Mucosa of gallbladder (tissue), 1 donor: ENCODE measurements at regions not wholly inside any gene's neighbourhood (a gene's known extent, or its start where the extent isn't known, plus 50 kb on each side); places are given as distances from the start of the nearest gene placed in this dataset.

Source experiments
- DNase-seq: peaks from one replicate; pipeline ENCODE4 v3.0.0-alpha.2; 2020; ENCODE audit warnings: low spot score
- donor health status: DM: no; HTN: no; CAD: no.

DNA sequence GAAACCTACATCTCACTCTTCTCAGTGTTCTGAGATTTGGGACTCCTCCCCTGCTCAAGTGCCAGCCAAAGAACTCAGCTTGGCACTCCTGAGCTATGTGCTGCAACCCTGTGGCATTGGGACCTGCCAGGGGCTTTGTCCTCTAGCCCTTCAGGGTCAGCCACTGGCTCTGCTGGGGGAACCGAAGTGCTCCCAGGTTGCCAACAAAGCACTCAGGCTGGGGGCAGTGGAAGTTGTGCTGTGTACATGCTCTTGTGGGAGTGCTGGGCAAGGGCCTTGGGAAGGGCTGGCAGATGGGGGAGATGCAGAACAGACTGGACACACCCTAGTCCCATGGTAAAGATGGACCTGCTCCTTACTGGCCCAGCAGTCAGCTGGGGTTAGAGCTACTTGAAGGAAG is 498.6 kb downstream of the CAAP1 start:
- no peak for DNase-seq

DNA sequence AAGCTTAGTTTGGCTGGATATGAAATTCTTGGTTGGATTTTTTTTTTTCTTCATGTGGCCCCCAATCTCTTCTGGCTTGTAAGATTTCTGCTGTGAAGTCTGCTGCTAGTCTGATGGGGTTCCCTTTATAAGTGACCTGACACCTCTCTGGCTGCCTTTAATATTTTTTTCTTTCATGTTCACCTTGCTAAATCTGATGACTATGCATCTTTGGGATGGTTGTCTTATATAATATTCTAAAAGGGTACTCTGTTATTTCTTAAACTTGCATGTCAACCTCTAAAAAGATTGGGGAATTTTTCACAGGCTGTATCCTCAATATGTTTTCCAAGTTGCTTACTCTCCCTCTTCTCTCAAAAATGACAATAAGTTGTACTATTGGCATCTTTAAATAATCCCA is 500.0 kb downstream of the CAAP1 start:
- no peak for DNase-seq

GRCh38 chr9:26391036-26391435 is 501.6 kb downstream of the CAAP1 start:
- no peak for DNase-seq

DNA sequence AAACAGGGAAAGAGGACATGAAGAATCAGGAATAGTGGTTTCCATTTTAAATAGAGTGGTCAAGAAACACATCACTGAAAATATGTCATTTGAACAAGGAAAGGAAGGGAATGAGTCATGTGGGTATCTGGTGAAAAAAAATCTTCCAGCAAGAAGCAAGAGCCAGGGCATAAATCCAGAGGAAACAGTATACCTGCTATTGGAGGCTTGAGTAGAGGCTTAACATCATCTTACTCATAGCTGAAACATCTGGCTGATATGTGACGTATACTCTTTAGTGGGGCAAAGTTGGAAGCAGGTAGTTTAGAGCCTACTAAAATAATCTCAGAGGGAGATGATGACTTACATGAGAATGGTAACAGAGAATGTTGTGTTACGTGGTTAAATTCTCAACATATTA is 517.2 kb downstream of the CAAP1 start:
- DNase-seq, result no peak

DNA sequence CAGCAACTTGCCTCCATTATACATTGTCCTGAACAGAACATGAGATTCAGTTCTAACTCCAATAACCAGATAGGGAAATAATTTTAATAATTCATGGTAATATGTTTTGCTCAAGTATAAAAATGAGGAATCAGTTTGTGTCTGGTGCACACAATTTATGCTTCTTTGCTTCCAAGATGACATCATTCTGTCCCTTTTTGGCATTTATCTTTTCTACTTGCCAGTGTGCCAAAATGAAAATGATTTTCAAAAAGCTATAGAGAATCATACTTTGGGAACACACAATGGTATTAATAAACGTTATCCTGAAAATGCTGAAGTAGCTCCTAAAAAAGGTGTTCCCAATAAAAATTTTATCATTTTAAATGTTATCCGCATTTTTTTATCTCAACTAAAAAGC is 519.0 kb downstream of the CAAP1 start:
- DNase-seq, result no peak

- no peak for DNase-seq
Measured at GRCh38 chr9:26371236-26371635, 521.4 kb downstream of the CAAP1 start.

DNA sequence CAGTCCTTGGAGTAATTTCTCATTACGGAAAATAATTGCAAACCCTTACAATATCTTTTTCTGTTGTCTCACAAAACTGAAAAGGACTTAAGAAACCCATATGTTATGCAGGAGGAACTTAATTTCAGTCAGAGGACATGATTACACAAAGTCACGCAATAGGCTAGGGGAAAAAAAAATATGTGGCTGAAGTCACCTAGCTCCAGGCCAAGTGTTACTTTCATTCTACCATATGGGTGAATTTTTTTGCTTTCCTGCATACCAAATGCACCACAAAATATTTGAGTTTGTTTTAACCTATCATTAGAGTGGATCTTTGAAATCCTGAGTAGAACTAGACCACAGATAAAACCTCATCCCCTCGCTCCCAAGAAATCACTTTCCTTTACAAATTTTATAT is 523.5 kb downstream of the CAAP1 start:
- no peak for DNase-seq

DNA sequence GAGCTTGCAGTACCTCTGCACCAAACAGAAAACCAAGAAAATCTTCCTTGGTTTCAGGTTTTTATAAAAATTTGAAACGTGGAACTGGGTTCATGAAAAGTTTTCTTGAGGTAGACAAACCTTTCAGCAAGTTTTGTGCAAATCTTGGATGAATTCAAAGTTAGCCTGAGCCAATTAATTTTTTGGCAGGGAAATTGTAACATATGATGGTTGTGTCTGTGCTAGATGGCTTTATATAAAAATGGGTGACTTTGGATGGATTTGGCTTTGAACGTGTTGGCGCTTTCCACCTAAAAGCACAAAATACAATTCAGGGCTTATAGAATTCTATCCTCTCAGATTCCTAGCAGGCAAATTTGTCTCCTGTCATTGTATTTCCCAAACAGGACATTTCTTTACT is 524.4 kb downstream of the CAAP1 start:
- DNase-seq, result no peak

DNA sequence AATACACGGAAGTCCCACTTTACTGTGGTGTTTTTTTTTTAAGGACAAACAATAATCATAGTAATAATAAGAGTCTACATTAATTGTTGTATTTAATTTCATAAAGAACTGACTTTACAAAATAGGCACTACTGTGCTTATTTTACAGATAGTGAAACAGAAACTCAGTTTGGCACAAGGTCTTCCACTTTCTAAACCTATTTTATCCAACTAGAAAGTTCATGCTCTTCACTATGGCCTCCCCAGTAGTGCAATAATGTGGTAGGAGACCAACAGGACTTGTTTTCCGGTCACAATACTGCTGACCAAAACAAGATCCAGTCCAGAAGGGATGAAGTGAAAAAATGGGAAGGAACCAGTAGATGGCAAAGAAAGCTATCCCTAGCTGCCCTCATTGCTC is 531.6 kb downstream of the CAAP1 start:
- no peak for DNase-seq

DNA sequence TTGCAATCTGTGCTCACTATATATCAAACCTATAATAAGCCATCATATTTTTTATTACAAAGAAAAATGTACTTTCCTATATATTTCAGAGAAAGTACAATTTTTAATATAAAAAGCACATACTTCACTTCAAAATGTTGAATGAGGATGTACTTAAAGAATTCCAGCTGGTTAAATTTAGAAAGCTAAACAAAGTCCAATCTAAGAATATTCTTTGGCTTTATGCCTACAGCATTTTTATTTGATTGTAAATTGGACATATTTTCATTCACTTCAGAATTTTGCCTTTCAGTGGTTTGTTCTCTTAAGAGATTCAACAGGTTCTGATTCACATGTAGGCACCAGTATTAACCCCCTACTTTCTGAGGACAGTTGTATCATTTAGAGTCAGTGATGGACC is 533.8 kb downstream of the CAAP1 start:
- no peak for DNase-seq

- no peak for DNase-seq
Measured at GRCh38 chr9:26357803-26358344, 534.7 kb downstream of the CAAP1 start.

GRCh38 chr9:26356491-26356890 is 536.1 kb downstream of the CAAP1 start:
- DNase-seq, result no peak

- no peak for DNase-seq
Measured at GRCh38 chr9:26346942-26347477, 545.6 kb downstream of the CAAP1 start.

DNA sequence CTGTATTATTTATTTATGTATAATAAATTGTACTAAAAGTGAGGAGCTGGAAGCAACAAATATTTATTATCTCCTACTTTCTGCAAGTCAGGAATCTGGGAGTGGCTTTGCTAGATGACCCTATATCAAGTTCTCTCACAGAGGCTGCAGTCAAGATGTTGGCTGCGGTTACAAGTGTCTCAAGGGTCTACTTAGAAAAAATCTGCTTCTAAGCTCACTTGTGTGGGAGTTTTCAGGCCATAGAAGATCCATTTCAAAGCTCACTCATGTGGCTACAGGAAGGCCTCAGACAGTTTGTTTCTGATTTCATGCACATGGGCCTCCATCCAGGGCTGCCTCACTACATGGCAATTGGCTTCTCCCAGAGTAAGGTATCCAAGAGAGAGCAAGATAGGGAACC is 551.1 kb downstream of the CAAP1 start:
- DNase-seq, result no peak

DNA sequence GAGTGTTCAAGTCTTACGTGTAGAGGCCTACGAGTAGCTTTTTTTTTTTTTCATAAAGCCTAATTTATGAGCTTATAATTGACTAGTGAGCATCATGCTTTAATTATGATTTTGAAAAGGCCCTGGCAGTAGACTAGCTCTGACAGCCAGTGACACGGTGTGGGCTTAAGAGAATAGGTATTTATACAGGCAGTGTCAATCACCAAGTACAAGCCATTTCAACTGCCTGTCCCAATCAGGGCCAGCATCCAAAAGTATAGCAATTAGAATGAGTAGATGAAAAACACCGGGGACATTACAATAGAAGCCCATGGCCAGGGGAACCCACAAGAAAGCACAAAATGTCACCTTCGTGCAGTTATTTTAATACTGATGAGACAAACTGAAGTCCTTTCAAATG is 552.8 kb downstream of the CAAP1 start:
- DNase-seq, result no peak

GRCh38 chr9:26335116-26335515 is 557.5 kb downstream of the CAAP1 start:
- DNase-seq, result no peak

DNA sequence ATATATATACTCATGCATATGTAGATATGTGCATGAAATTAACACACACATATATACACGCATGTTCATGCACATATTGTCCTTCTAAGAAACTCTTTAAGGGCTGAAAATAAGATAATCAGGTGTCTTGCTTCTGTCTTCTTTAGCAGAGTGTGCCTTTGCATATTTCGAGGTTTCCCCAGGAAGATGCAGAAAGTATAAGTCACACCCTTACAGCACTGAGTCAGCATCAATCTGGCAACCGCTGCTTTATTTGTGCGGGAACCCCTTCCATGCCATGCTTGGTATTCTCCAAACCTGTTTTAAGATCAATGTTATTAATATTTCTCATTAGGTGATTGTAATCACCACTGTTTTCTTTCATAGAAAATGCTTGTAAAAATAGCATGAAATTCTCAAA is 557.9 kb downstream of the CAAP1 start:
- no peak for DNase-seq

DNA sequence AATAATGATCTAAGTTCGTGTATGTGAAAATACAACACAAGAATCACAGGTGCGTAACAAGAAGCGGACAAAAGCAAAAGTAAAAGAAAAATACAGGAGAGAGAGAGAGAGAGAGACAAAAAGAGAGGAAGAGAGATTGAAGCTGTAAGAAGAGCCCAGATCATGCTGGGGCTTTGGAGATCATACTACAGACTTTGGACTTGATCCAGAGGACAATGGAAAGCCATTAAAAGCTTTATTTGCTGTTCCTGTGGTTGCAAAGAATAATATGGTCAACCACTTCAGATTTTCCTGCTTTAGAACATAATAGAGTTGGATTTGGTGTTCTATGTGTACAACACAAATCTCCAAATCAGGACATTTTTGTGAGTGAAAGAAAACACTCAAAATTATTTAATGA is 561.4 kb downstream of the CAAP1 start:
- no peak for DNase-seq

GRCh38 chr9:26329974-26330373 is 562.6 kb downstream of the CAAP1 start:
- no peak for DNase-seq

DNA sequence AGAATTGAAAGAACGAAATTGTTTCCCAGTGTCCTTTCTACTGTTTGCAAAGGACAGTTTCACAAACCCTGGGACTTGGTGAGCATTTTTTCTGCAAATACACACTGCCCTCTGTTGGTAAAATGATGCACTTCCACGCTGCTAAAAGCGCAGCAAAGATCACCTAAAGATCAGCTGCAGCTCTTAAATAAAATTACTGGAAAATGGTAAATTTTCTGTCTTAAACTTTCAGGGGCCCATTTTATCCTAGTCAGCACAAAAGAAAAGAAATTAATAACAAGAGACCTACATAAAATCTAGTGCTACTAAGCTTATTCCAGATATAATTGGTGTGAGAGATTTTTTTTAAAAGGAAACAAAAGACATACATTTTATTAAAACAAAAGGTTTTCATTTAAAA is 566.0 kb downstream of the CAAP1 start:
- peak; percentile 35 for DNase-seq

DNA sequence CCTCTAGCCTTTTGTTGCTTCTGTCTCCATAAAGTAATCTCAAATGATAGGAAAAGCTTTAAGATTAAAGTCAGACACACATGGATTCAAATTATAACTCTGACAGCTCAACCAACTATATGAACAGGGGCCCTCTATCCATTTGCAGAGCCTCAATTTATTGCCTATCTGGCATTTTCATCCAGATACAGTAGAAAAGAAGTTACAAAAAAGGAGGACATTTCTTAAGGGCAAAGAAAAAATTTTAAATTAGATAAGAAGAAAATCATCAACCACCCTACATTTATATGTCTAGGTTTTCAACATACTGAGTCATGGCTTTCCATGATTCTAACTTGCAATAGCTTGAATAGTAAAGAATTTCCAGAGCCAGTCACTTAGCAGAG is 567.2 kb downstream of the CAAP1 start:
- no peak for DNase-seq

- DNase-seq, result peak; percentile 13
Measured at GRCh38 chr9:26324786-26325443, 567.7 kb downstream of the CAAP1 start.

- no peak for DNase-seq
Measured at GRCh38 chr9:26321935-26322334, 570.7 kb downstream of the CAAP1 start.

DNA sequence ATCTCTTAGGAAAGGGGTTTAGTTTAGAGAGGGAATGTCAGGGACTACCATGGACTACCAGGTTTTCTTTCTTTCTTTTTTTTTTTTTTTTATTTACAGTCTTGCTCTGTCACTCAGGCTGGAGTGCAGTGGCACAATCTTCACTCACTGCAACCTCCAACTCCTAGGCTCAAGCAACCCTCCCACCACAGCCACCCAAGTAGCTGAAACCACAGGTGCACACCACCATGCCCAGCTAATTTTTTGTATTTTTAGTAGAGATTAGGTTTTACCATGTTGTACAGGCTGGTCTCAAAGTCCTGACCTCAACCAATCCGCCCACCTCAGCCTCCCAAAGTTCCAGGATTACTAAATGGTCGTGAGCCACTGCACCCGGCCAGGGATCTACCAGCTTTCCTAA is 572.7 kb downstream of the CAAP1 start:
- DNase-seq, result no peak
